Muscle of leg (tissue), 3 donors: ENCODE measurements at regions not wholly inside any gene's neighbourhood (a gene's known extent, or its start where the extent isn't known, plus 50 kb on each side); places are given as distances from the start of the nearest gene placed in this dataset.

Experiments used
- DNase-seq: peaks from one replicate; pipeline ENCODE4 v3.0.0; 2013
- H3K27ac ChIP-seq: one replicate; pipeline ENCODE4 v1.5.1; 2013; ENCODE audit warnings: mild to moderate bottlenecking, low read length, control low read depth
- H3K27me3 ChIP-seq: one replicate; pipeline ENCODE4 v1.6.1; 2013; ENCODE audit warnings: low read length; ENCODE audit not compliant: control insufficient read depth, insufficient read depth
- H3K36me3 ChIP-seq: one replicate; pipeline ENCODE4 v1.6.1; 2013; ENCODE audit warnings: low read length; ENCODE audit not compliant: control insufficient read depth, insufficient read depth
- H3K4me1 ChIP-seq: one replicate; pipeline ENCODE4 v1.6.1; 2013; ENCODE audit warnings: low read length; ENCODE audit not compliant: control insufficient read depth, insufficient read depth
- H3K4me3 ChIP-seq: one replicate; pipeline ENCODE4 v1.5.1; 2013; ENCODE audit warnings: low read length, control low read depth
- H3K9me3 ChIP-seq: replicated peaks from 2 replicates; pipeline ENCODE4 v1.6.1; 2013; ENCODE audit warnings: low read depth, low read length; ENCODE audit not compliant: control insufficient read depth
- WGBS: methylation state at CpG from one replicate; pipeline ENCODE4 v1.1.5; 2013; ENCODE audit warnings: missing lambda C conversion rate; ENCODE audit not compliant: insufficient coverage; 5-methylcytosine and 5-hydroxymethylcytosine counted together

DNA sequence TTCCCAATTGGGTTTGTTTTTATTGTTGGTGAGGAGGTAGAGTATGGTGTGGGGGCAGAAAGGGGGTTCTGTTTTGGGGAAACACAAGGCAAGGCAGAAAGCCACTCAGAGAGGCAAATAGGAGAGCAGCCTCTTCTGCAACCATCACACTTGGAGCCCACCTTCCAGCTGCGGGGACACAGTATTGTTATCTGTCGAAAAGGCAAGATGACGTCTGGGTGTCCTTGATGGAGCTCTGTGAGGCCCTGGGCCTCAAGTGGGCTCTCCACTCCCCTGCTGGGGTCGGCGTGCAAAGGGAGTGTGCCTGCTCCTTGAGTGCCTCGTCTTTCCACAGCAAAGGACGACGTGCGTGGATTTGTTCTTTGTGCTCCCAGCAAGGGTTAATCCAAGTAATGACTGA lies 227.6 kb downstream of the ANAPC1 start:
- Histone ChIP-seq H3K27ac (no peak overlapping the region), H3K27me3 (no peaks in the 10 kb centered on the region), H3K36me3 (no peaks in the 10 kb centered on the region), H3K9me3 (no peaks in the 10 kb centered on the region), H3K4me1 (peaks cover 4% of the 10 kb centered on the region), H3K4me3 (no peak overlapping the region)
- 82% methylated on average over 9 of the region's 9 CpGs for WGBS
- DNase-seq: no peak

- Histone ChIP-seq H3K27ac (no peak overlapping the region), H3K9me3 (no peaks in the 10 kb centered on the region), H3K4me1 (peaks cover 8% of the 10 kb centered on the region), H3K36me3 (no peaks in the 10 kb centered on the region), H3K4me3 (no peak overlapping the region), H3K27me3 (no peaks in the 10 kb centered on the region)
- WGBS: 50% methylated on average over 10 of the region's 11 CpGs
- DNase-seq: no peak
These were observed 227.1 kb downstream of the ANAPC1 start for GRCh38 chr2:111656894-111657293.

DNA sequence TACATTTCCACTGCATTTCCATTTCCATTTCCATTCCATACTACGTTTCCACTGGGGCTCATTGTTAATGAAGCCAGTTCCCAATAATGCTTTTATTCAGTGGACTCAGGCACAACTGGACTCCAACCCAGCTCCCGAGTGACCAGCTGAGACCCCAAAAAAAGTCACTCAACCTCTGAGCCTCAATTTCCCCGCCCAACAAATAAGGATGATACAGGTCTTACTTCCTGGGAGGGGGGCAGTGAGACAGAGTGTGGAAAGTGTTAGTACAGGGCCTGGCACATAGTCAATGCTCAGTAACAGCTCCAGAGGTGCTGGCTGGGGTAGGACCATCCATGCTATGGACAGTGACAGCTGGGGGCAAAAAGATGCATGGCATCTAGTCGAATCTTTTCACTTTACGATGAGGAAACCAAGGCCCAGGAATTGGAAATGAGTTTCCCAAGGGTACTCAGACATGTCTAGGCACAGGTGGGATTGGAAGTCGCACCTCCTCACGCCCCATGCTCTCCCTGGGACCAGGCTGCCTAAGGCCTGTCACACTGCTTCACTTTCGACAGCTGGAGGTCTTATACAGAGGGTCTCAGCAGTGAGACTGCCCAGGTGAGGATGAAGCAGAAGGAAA lies 226.5 kb downstream of the ANAPC1 start:
- WGBS: 95% methylated on average over 4 of the region's 8 CpGs
- H3K27ac ChIP-seq: no peak overlapping the region
- H3K9me3 ChIP-seq: no peaks in the 10 kb centered on the region
- peaks cover 12% of the 10 kb centered on the region for H3K4me1 ChIP-seq
- H3K36me3 ChIP-seq: no peaks in the 10 kb centered on the region
- no peak for DNase-seq
- H3K4me3 ChIP-seq: no peak overlapping the region
- no peaks in the 10 kb centered on the region for H3K27me3 ChIP-seq

DNA sequence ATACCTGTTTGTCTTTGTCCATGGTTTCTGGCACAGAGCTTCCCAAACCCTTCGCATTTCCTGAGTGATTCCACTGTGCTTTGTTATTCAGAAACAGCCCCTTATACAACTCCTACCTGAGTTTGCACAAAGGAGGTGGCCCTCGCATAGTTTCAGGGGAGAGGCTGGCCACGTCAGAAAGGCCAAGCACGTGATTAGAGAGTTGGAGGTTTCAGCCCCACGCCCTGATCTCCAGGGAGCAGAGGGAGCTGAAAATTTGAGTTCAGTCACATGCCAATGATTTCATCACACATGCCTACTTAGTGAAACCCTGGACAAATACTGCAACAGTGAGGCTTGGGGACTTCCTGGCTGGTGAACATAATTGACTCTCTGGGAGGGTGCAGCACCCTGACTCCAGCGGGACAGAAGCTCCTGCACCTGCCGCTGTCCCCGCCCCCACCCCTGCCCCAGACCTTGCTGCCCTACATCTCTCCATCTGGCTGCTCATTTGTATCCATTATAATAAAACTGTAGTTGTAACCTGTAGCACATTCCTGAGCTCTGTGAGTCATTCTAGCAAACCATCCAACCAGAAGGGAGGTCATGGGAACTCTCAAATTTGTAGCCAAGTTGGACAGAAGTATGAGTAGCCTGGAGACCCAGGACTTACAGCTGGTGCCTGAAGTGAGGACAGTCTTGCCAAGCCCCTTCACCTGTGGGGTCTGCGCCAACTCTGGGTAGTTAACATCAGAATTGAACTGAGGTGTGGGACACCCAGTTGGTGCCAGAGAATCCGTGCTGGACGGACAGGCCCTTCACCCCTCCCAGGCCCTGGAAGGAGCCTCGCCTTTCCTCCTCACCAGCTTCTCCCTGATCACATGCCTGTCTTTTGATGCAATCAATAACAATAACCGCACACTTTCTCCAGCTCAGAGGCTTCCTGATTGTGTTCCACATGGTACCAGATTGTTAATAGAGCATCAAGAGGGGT lies 224.3 kb downstream of the ANAPC1 start:
- H3K27me3 ChIP-seq: no peaks in the 10 kb centered on the region
- peak; percentile 63 for DNase-seq
- no peak overlapping the region for H3K27ac ChIP-seq
- no peaks in the 10 kb centered on the region for H3K9me3 ChIP-seq
- H3K4me1 ChIP-seq: peaks cover 28% of the 10 kb centered on the region
- WGBS: 69% methylated on average over 5 of the region's 13 CpGs
- no peak overlapping the region for H3K4me3 ChIP-seq
- no peaks in the 10 kb centered on the region for H3K36me3 ChIP-seq

DNA sequence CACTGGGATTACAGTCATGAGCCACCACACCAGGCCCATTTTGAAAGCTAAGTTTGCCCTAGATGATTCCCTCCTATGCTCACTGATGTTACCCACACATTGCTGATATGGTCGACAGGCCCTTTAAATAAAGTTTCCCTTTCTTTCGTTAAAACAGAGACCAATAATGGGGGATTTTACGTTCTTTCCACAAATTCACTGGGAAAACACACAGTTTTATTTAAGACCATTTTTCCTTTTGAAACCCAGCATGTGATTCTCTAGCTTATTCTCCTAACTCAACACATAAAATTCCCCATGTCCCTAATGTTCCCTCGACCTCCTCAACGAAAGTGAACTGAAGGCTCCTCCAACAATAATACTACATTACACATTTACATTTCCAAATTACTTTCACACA lies 223.2 kb downstream of the ANAPC1 start:
- Histone ChIP-seq H3K9me3 (no peaks in the 10 kb centered on the region), H3K36me3 (no peaks in the 10 kb centered on the region), H3K4me3 (no peak overlapping the region), H3K27ac (no peak overlapping the region), H3K4me1 (peaks cover 28% of the 10 kb centered on the region), H3K27me3 (no peaks in the 10 kb centered on the region)
- no peak for DNase-seq
- WGBS: 72% methylated on average over 4 of the region's 5 CpGs

GRCh38 chr2:111661286-111661940 lies 222.6 kb downstream of the ANAPC1 start:
- H3K4me3 ChIP-seq: no peak overlapping the region
- no peaks in the 10 kb centered on the region for H3K36me3 ChIP-seq
- H3K27me3 ChIP-seq: no peaks in the 10 kb centered on the region
- DNase-seq: no peak
- peaks cover 28% of the 10 kb centered on the region for H3K4me1 ChIP-seq
- H3K27ac ChIP-seq: peak overlapping the region; percentile 48
- WGBS: 95% methylated on average over 6 of the region's 7 CpGs
- H3K9me3 ChIP-seq: no peaks in the 10 kb centered on the region

DNA sequence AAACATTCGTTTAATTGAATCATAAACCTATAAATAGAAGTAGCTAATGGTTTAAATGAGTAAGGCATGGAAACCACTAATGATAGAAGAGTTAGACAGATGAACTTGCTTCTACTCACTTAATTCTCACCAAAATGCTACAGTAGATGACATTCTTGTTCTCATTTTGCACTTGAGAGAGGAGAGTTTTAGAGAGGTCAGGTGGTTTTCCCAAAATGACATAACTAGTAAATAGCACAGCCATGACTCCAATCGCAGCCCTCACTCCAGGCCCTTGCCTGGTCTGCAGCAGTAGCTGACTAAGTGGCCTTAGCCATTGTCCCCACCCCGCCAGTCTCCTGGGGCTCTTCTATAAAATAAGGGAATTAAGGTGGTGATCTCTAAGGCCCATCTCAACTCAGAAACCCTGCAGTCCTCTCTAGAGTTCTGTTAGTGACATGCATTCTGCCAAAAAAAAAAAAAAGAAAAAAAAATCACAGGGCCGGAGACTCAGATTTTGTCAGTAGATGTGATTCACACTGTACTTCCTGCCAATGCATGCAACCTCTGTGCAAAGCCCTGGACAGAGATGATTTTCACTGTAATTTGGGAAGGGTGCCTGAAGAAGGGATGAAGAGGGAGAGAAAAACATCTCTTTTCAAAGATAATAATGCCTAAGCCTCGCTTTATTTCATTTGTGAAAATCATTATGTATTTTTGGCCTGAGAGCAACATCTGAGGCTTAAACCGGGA lies 221.8 kb downstream of the ANAPC1 start:
- Histone ChIP-seq H3K36me3 (no peaks in the 10 kb centered on the region), H3K27ac (peak overlapping the region; percentile 78), H3K9me3 (no peaks in the 10 kb centered on the region), H3K4me1 (peaks cover 28% of the 10 kb centered on the region), H3K27me3 (no peaks in the 10 kb centered on the region), H3K4me3 (no peak overlapping the region)
- DNase-seq: peak; percentile 95
- 6% methylated on average over 2 of the region's 6 CpGs for whole genome bisulfite sequencing

DNA sequence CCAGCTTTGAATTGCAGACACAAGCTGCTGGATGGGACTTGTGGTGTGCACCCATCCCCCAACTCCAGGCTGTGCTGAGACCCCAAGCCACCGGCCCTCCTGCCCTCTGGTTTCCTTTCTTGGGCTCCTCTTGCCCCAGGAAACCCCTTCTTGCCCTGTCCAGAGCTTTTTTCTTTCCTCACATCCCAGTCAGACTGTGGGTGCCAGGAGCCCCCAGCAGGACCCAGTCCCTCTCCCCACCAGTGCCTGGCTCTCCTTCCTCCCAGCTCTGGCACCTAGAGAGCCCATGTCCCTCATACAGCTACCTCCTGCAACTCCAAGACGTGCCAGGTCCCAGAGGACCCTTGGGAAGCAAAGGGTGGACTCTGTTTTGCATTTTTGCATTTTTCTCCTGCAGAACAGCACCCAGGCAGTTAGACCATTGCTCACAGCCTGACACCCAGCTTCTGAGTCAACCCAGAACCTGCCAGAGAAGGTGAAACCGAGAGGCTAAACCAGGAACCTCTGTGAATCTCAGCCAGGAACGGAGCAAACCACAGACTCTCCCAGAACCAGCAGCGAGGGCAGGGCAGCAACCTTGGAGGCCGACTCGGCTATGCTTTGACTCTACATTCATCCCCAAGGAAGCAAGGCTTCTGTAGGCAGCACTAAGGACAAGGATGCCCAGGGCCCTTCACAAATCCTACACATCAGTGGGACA lies 221.1 kb downstream of the ANAPC1 start:
- Histone ChIP-seq H3K27me3 (no peaks in the 10 kb centered on the region), H3K9me3 (no peaks in the 10 kb centered on the region), H3K4me1 (peaks cover 28% of the 10 kb centered on the region), H3K27ac (peak overlapping the region; percentile 78), H3K4me3 (no peak overlapping the region), H3K36me3 (no peaks in the 10 kb centered on the region)
- whole genome bisulfite sequencing: 53% methylated on average over 6 of the region's 7 CpGs
- DNase-seq: no peak

GRCh38 chr2:111663471-111664274 lies 220.3 kb downstream of the ANAPC1 start:
- Histone ChIP-seq H3K27me3 (no peaks in the 10 kb centered on the region), H3K36me3 (no peaks in the 10 kb centered on the region), H3K4me3 (no peak overlapping the region), H3K9me3 (peaks cover 2% of the 10 kb centered on the region), H3K27ac (peak overlapping the region; percentile 78), H3K4me1 (peaks cover 28% of the 10 kb centered on the region)
- 9% methylated on average over 5 of the region's 13 CpGs for WGBS
- peak; percentile 93 for DNase-seq
